ENCODE measurements at regions not wholly inside any gene's neighbourhood (a gene's known extent, or its start where the extent isn't known, plus 50 kb on each side); places are given as distances from the start of the nearest gene placed in this dataset.

- peaks cover 0 to 5% of the 10 kb centered on the region in 2 donors for H3K27me3 ChIP-seq (ENCODE audit: control insufficient read depth in 1 of 2, insufficient read depth in 2 of 2, low read length in 2 of 2)
- no peaks in the 10 kb centered on the region for H3K36me3 ChIP-seq (ENCODE audit: control insufficient read depth in 1 of 2, insufficient read depth in 2 of 2, low read length in 2 of 2)
- H3K9ac ChIP-seq (ENCODE audit: low read depth in 1 of 2, low read length in 2 of 2) = no peak overlapping the region
- no peak overlapping the region for H3K27ac ChIP-seq (ENCODE audit: low read depth, low read length)
- no peaks in the 10 kb centered on the region for H3K9me3 ChIP-seq (ENCODE audit: control insufficient read depth in 1 of 2, low read length in 2 of 2)
- H3K4me3 ChIP-seq (ENCODE audit: low read depth in 1 of 2, low read length in 2 of 2) = no peak overlapping the region
- no peaks in the 10 kb centered on the region for H3K4me1 ChIP-seq (ENCODE audit: control insufficient read depth in 1 of 2, insufficient read depth in 2 of 2, low read length in 2 of 2)
These were observed 70.8 kb upstream of the MFGE8 start for GRCh38 chr15:88983861-88984429.

DNA sequence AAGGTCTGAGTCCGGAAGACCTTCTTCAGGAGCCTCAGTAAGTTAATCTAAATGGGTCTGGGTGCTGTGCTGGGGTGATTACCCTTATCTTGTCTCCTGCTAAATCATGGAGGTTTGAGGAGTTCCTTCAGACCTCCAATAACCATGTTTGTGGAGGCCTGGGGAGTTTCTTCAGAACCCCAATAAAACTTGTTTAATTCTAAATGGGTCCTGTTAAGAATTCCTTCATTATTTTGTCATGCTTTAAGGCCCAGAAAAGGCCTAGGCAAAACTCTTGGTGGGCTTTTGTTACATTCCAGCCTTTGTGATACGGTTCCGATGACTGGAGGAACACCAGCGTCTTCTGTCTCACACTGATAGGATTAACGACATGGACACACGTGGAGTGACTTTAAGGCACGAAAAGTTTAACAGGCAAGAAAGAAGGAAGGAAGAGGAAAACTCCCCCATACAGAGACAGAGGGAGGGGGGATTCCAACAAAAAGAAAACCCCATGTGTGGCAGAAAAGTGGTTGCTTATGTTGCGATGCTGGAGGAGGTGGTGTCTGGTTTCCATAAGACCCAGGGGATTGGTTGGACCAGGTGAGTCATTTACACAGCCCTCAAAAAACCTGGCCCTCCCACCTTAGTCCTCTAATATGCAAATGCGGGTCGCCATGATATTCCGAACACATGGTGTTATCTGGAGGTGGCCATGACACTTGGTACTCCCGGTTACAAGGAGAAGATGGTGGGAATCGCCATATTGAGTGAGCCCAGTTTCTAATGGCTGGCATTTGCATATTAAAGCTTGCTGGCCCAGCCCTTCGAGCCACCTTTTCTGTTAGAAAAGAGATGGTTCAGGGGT lies 72.6 kb upstream of the MFGE8 start:
- H3K36me3 ChIP-seq (ENCODE audit: control insufficient read depth in 1 of 2, insufficient read depth in 2 of 2, low read length in 2 of 2) = no peaks in the 10 kb centered on the region
- H3K27me3 ChIP-seq (ENCODE audit: control insufficient read depth in 1 of 2, insufficient read depth in 2 of 2, low read length in 2 of 2) = peaks cover 0 to 11% of the 10 kb centered on the region in 2 donors
- no peaks in the 10 kb centered on the region for H3K9me3 ChIP-seq (ENCODE audit: control insufficient read depth in 1 of 2, low read length in 2 of 2)
- H3K9ac ChIP-seq (ENCODE audit: low read depth in 1 of 2, low read length in 2 of 2) = no peak overlapping the region
- no peaks in the 10 kb centered on the region for H3K4me1 ChIP-seq (ENCODE audit: control insufficient read depth in 1 of 2, insufficient read depth in 2 of 2, low read length in 2 of 2)
- H3K4me3 ChIP-seq (ENCODE audit: low read depth in 1 of 2, low read length in 2 of 2) = no peak overlapping the region
- H3K27ac ChIP-seq (ENCODE audit: low read depth, low read length) = no peak overlapping the region

DNA sequence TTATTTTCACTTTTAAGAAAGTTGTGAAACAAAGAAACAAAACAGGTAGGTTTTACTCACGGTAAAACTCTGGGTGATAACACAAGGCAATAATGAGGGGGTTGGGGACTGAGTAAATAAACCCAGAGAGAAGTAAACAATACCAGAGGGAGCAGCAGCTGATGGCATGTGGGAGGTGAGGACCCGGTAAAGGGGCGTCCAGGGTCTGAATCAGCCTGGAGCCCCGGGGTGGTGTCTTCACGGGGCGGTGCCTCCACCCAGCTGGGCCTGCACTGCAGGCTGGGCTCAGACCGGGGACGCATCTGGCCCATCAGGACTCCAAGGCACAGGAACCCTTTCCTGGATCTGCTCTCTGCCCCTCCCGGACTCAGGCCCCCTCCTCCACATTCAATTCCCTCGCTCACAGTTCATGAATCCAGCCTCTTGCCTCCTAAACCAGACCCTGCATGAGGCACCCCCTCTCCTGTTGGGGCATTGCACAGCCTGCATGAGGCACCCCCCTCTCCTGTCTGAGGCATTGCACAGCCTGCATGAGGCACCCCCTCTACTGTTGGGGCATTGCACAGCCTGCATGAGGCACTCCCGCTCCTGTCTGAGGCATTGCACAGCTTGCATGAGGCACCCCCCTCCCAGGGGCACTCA lies 73.9 kb upstream of the MFGE8 start:
- Histone ChIP-seq H3K9me3 (ENCODE audit: control insufficient read depth in 1 of 2, low read length in 2 of 2) (no peaks in the 10 kb centered on the region), H3K36me3 (ENCODE audit: control insufficient read depth in 1 of 2, insufficient read depth in 2 of 2, low read length in 2 of 2) (no peaks in the 10 kb centered on the region), H3K4me3 (ENCODE audit: low read depth in 1 of 2, low read length in 2 of 2) (no peak overlapping the region), H3K27ac (ENCODE audit: low read depth, low read length) (no peak overlapping the region), H3K4me1 (ENCODE audit: control insufficient read depth in 1 of 2, insufficient read depth in 2 of 2, low read length in 2 of 2) (no peaks in the 10 kb centered on the region), H3K9ac (ENCODE audit: low read depth in 1 of 2, low read length in 2 of 2) (no peak overlapping the region), H3K27me3 (ENCODE audit: control insufficient read depth in 1 of 2, insufficient read depth in 2 of 2, low read length in 2 of 2) (peaks cover 0 to 11% of the 10 kb centered on the region in 2 donors)

DNA sequence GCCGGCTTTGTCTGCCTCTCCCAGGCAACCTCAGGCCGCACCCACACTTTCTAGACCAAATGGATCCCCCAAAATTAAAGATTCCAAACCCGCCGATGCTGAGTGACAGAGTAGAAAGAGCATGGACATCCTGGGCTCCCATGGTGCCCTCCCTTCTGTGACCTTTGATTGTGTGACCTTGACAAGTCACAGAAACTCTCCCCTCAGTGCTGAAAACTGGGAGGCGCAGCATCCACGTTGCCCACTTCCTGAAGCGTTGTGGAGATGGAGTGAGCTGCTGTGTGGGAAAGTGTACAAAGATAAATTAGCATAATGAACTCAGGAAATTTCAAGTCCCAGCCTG lies 74.4 kb upstream of the MFGE8 start:
- peaks cover 0 to 11% of the 10 kb centered on the region in 2 donors for H3K27me3 ChIP-seq (ENCODE audit: control insufficient read depth in 1 of 2, insufficient read depth in 2 of 2, low read length in 2 of 2)
- no peak overlapping the region for H3K4me3 ChIP-seq (ENCODE audit: low read depth in 1 of 2, low read length in 2 of 2)
- H3K36me3 ChIP-seq (ENCODE audit: control insufficient read depth in 1 of 2, insufficient read depth in 2 of 2, low read length in 2 of 2) = no peaks in the 10 kb centered on the region
- H3K9ac ChIP-seq (ENCODE audit: low read depth in 1 of 2, low read length in 2 of 2) = no peak overlapping the region
- no peak overlapping the region for H3K27ac ChIP-seq (ENCODE audit: low read depth, low read length)
- H3K9me3 ChIP-seq (ENCODE audit: control insufficient read depth in 1 of 2, low read length in 2 of 2) = no peaks in the 10 kb centered on the region
- no peaks in the 10 kb centered on the region for H3K4me1 ChIP-seq (ENCODE audit: control insufficient read depth in 1 of 2, insufficient read depth in 2 of 2, low read length in 2 of 2)

DNA sequence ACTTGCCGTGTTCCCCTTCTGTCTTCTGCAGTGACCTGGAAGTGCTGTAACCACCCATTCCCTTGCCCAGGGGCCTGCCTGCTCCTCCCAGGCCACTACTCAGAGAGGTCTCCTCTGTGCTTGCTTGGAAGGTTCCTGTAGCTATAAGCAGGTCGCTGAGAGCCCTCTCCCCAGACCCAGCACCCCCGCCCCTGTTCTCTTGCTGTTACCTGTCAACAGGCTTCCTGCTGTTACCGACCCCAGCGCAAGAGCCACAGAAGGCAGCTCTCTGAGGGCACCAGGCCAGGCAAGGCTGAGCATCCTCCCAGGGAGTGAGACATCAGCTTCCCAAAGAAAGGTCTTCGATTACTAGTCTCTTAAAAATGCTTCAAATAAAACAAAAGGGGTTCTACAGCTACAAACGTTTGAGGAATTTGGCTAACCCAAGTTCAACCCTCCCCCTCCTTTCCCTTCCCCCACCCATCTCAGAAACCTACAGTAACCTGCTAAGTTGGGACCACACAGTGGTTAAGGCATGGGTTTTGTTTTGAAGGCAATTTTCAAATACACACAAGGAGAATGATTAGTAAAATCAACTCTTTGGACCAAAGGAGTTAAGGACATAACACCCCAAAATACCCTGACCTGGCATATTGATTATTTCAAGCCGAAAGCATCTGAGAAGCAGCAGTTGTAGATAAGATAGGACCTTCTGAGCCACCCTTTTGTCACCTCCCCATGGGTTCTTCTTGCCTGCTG lies 74.9 kb upstream of the MFGE8 start:
- no peaks in the 10 kb centered on the region for H3K9me3 ChIP-seq (ENCODE audit: control insufficient read depth in 1 of 2, low read length in 2 of 2)
- no peaks in the 10 kb centered on the region for H3K4me1 ChIP-seq (ENCODE audit: control insufficient read depth in 1 of 2, insufficient read depth in 2 of 2, low read length in 2 of 2)
- H3K4me3 ChIP-seq (ENCODE audit: low read depth in 1 of 2, low read length in 2 of 2) = no peak overlapping the region
- H3K9ac ChIP-seq (ENCODE audit: low read depth in 1 of 2, low read length in 2 of 2) = no peak overlapping the region
- H3K36me3 ChIP-seq (ENCODE audit: control insufficient read depth in 1 of 2, insufficient read depth in 2 of 2, low read length in 2 of 2) = no peaks in the 10 kb centered on the region
- no peak overlapping the region for H3K27ac ChIP-seq (ENCODE audit: low read depth, low read length)
- H3K27me3 ChIP-seq (ENCODE audit: control insufficient read depth in 1 of 2, insufficient read depth in 2 of 2, low read length in 2 of 2) = peaks cover 0 to 11% of the 10 kb centered on the region in 2 donors

GRCh38 chr15:88989578-88989977 lies 76.4 kb upstream of the MFGE8 start:
- H3K27ac ChIP-seq (ENCODE audit: low read depth, low read length) = no peak overlapping the region

GRCh38 chr15:88990185-88990679 lies 77.1 kb upstream of the MFGE8 start:
- no peak overlapping the region for H3K9ac ChIP-seq (ENCODE audit: low read depth in 1 of 2, low read length in 2 of 2)
- no peaks in the 10 kb centered on the region for H3K9me3 ChIP-seq (ENCODE audit: control insufficient read depth in 1 of 2, low read length in 2 of 2)
- no peaks in the 10 kb centered on the region for H3K4me1 ChIP-seq (ENCODE audit: control insufficient read depth in 1 of 2, insufficient read depth in 2 of 2, low read length in 2 of 2)
- no peaks in the 10 kb centered on the region for H3K36me3 ChIP-seq (ENCODE audit: control insufficient read depth in 1 of 2, insufficient read depth in 2 of 2, low read length in 2 of 2)
- H3K4me3 ChIP-seq (ENCODE audit: low read depth in 1 of 2, low read length in 2 of 2) = no peak overlapping the region
- H3K27ac ChIP-seq (ENCODE audit: low read depth, low read length) = no peak overlapping the region
- H3K27me3 ChIP-seq (ENCODE audit: control insufficient read depth in 1 of 2, insufficient read depth in 2 of 2, low read length in 2 of 2) = peaks cover 0 to 11% of the 10 kb centered on the region in 2 donors

More at GRCh38 chr15:88989578-88989977, 76.4 kb upstream of the MFGE8 start:
- peaks cover 0 to 11% of the 10 kb centered on the region in 2 donors for H3K27me3 ChIP-seq (ENCODE audit: control insufficient read depth in 1 of 2, insufficient read depth in 2 of 2, low read length in 2 of 2)
- H3K9me3 ChIP-seq (ENCODE audit: control insufficient read depth in 1 of 2, low read length in 2 of 2) = no peaks in the 10 kb centered on the region
- no peak overlapping the region for H3K9ac ChIP-seq (ENCODE audit: low read depth in 1 of 2, low read length in 2 of 2)
- H3K4me3 ChIP-seq (ENCODE audit: low read depth in 1 of 2, low read length in 2 of 2) = no peak overlapping the region
- no peaks in the 10 kb centered on the region for H3K4me1 ChIP-seq (ENCODE audit: control insufficient read depth in 1 of 2, insufficient read depth in 2 of 2, low read length in 2 of 2)
- H3K36me3 ChIP-seq (ENCODE audit: control insufficient read depth in 1 of 2, insufficient read depth in 2 of 2, low read length in 2 of 2) = no peaks in the 10 kb centered on the region

DNA sequence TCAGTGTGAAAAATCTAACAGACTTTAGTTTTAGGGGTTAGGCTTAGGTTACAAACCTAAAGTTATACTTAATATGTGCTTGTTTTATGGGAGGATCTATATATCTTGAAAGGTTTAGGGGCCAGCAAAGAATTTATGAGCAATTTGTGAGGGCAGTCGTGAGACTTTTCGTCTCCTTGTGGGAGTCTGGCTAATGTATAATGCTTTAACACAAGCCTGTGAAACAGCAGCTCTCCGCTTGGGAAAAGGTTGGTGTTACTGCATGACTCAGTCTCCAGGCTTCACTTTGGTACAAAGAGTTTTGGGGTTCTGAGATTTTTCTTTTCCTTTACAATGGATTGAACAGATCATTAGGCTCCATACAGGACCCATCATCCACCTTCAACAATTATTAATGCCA lies 79.0 kb upstream of the MFGE8 start:
- no peaks in the 10 kb centered on the region for H3K9me3 ChIP-seq (ENCODE audit: control insufficient read depth in 1 of 2, low read length in 2 of 2)
- no peak overlapping the region for H3K9ac ChIP-seq (ENCODE audit: low read depth in 1 of 2, low read length in 2 of 2)
- H3K4me3 ChIP-seq (ENCODE audit: low read depth in 1 of 2, low read length in 2 of 2) = no peak overlapping the region
- no peaks in the 10 kb centered on the region for H3K36me3 ChIP-seq (ENCODE audit: control insufficient read depth in 1 of 2, insufficient read depth in 2 of 2, low read length in 2 of 2)
- no peak overlapping the region for H3K27ac ChIP-seq (ENCODE audit: low read depth, low read length)
- peaks cover 0 to 11% of the 10 kb centered on the region in 2 donors for H3K27me3 ChIP-seq (ENCODE audit: control insufficient read depth in 1 of 2, insufficient read depth in 2 of 2, low read length in 2 of 2)
- no peaks in the 10 kb centered on the region for H3K4me1 ChIP-seq (ENCODE audit: control insufficient read depth in 1 of 2, insufficient read depth in 2 of 2, low read length in 2 of 2)

DNA sequence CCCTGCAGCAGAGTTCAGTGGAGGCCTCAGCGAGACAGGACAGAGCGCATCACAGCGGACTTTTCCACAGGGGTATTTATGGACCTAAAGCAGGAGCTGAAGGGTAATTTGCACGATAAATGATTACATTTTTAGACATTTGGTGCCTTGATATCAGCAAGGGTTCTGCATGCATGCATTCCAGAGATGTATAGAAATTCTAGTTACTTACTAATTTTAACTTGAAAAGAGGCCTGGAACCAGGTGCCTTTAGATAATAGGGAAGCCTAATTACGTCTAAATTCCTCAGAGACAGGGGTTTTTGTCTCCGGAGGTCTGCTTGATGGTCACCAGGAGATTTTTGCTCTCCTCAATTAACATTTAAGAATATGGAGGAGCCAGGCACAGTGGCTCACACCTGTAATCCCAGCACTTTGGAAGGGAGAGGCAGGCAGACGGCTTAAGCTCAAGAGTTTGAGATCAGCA lies 79.8 kb upstream of the MFGE8 start:
- Histone ChIP-seq H3K36me3 (ENCODE audit: control insufficient read depth in 1 of 2, insufficient read depth in 2 of 2, low read length in 2 of 2) (no peaks in the 10 kb centered on the region), H3K27me3 (ENCODE audit: control insufficient read depth in 1 of 2, insufficient read depth in 2 of 2, low read length in 2 of 2) (peaks cover 0 to 10% of the 10 kb centered on the region in 2 donors)

More for the DNA sequence above, 79.8 kb upstream of the MFGE8 start:
- H3K4me1 ChIP-seq (ENCODE audit: control insufficient read depth in 1 of 2, insufficient read depth in 2 of 2, low read length in 2 of 2) = no peaks in the 10 kb centered on the region
- H3K9me3 ChIP-seq (ENCODE audit: control insufficient read depth in 1 of 2, low read length in 2 of 2) = no peaks in the 10 kb centered on the region
- H3K9ac ChIP-seq (ENCODE audit: low read depth in 1 of 2, low read length in 2 of 2) = no peak overlapping the region
- H3K27ac ChIP-seq (ENCODE audit: low read depth, low read length) = no peak overlapping the region
- no peak overlapping the region for H3K4me3 ChIP-seq (ENCODE audit: low read depth in 1 of 2, low read length in 2 of 2)
